HEK293 (cell line): ENCODE measurements at regions not wholly inside any gene's neighbourhood (a gene's known extent, or its start where the extent isn't known, plus 50 kb on each side); places are given as distances from the start of the nearest gene placed in this dataset.
A peak's percentile ranks its signal among the peaks of the same experiment; 100 is the strongest.

Experiments
- CTCF ChIA-PET: fragments of 350-600 bp; formaldehyde crosslinking; extraction: SDS; loops from one replicate; lab custom pipeline; 2021; ENCODE audit warnings: antibody characterized with exemption; lab: Yijun Ruan, JAX
- POLR2A ChIA-PET: fragments of 300-600 bp; formaldehyde crosslinking; extraction: SDS; loops from one replicate; lab custom pipeline; 2020; ENCODE audit warnings: antibody characterized with exemption, inconsistent platforms; lab: Yijun Ruan, JAX
- H3K27ac ChIP-seq: fragments of 200-500 bp; sonication (Bioruptor generic); 2 replicates; pipeline ENCODE4 v1.5.1; 2014; ENCODE audit warnings: low read depth, low read length, control low read depth, inconsistent platforms; ENCODE audit errors: extremely low read depth
- H3K36me3 ChIP-seq, 2 experiments: fragments of 200-500 bp in 1 of 2; sonication (Bioruptor generic) in 1 of 2; 1 replicate in 1 of 2; 2 replicates in 1 of 2; pipeline ENCODE4 v1.5.1; 2014 to 2017; ENCODE audit warnings: inconsistent platforms in 2 of 2, low read length in 2 of 2; ENCODE audit not compliant: control insufficient read depth in 2 of 2, insufficient read depth in 1 of 2
- H3K4me1 ChIP-seq: fragments of 200-500 bp; sonication (Bioruptor generic); 2 replicates; pipeline ENCODE4 v1.5.1; 2014; ENCODE audit warnings: mild to moderate bottlenecking, low read length, inconsistent platforms; ENCODE audit not compliant: control insufficient read depth, insufficient read depth
- H3K4me3 ChIP-seq: 2 replicates; pipeline ENCODE4 v1.5.1; 2011; ENCODE audit warnings: low read depth, mild to moderate bottlenecking, control low read depth, low read length, moderate library complexity
- H3K9me3 ChIP-seq: fragments of 200-500 bp; sonication (Bioruptor generic); 2 replicates; pipeline ENCODE4 v1.5.1; 2014; ENCODE audit warnings: low read depth, low read length, inconsistent platforms; ENCODE audit not compliant: control insufficient read depth, insufficient read depth
- BCL11A ChIP-seq: fragments of 450-650 bp; formaldehyde crosslinking; IDR thresholded peaks from 2 replicates; pipeline ENCODE4 v1.5.1; 2016; ENCODE audit warnings: low read depth, missing biosample characterization, missing genetic modification characterization
- FEZF1 ChIP-seq: fragments of 450-650 bp; formaldehyde crosslinking; IDR thresholded peaks from 2 replicates; pipeline ENCODE4 v1.5.1; 2016; ENCODE audit warnings: missing biosample characterization, missing genetic modification characterization
- HIC1 ChIP-seq: fragments of 450-650 bp; formaldehyde crosslinking; IDR thresholded peaks from 2 replicates; pipeline ENCODE4 v1.5.1; 2016; ENCODE audit warnings: missing biosample characterization, missing genetic modification characterization
- KLF17 ChIP-seq: fragments of 450-650 bp; formaldehyde crosslinking; IDR thresholded peaks from 2 replicates; pipeline ENCODE4 v1.5.1; 2016; ENCODE audit warnings: missing biosample characterization, missing genetic modification characterization
- KLF8 ChIP-seq: fragments of 450-650 bp; formaldehyde crosslinking; IDR thresholded peaks from 2 replicates; pipeline ENCODE4 v1.5.1; 2016; ENCODE audit warnings: missing biosample characterization, missing genetic modification characterization
- REPIN1 ChIP-seq: fragments of 450-650 bp; formaldehyde crosslinking; IDR thresholded peaks from 2 replicates; pipeline ENCODE4 v1.5.1; 2017; ENCODE audit warnings: missing biosample characterization, missing genetic modification characterization, low read depth
- SCRT2 ChIP-seq: fragments of 450-650 bp; formaldehyde crosslinking; IDR thresholded peaks from 2 replicates; pipeline ENCODE4 v1.5.1; 2016; ENCODE audit warnings: missing biosample characterization, missing genetic modification characterization
- SP2 ChIP-seq: fragments of 450-650 bp; formaldehyde crosslinking; IDR thresholded peaks from 2 replicates; pipeline ENCODE4 v1.5.1; 2016; ENCODE audit warnings: missing biosample characterization, missing genetic modification characterization
- YY1 ChIP-seq: fragments of 450-650 bp; formaldehyde crosslinking; IDR thresholded peaks from 2 replicates; pipeline ENCODE4 v1.5.1; 2018; ENCODE audit warnings: missing biosample characterization, missing genetic modification characterization
- ZBTB20 ChIP-seq: fragments of 450-650 bp; formaldehyde crosslinking; IDR thresholded peaks from 2 replicates; pipeline ENCODE4 v1.5.1; 2016; ENCODE audit warnings: missing biosample characterization, missing genetic modification characterization
- ZBTB6 ChIP-seq: fragments of 450-650 bp; formaldehyde crosslinking; IDR thresholded peaks from 2 replicates; pipeline ENCODE4 v1.5.1; 2017; ENCODE audit warnings: missing biosample characterization, missing genetic modification characterization
- ZNF280D ChIP-seq: fragments of 450-650 bp; formaldehyde crosslinking; IDR thresholded peaks from 2 replicates; pipeline ENCODE4 v1.5.1; 2016; ENCODE audit warnings: missing biosample characterization, missing genetic modification characterization
- ZNF350 ChIP-seq: fragments of 450-650 bp; formaldehyde crosslinking; IDR thresholded peaks from 2 replicates; pipeline ENCODE4 v1.5.0; 2017; ENCODE audit warnings: missing biosample characterization, mild to moderate bottlenecking, missing genetic modification characterization
- ZNF37A ChIP-seq: fragments of 450-650 bp; IDR thresholded peaks from 2 replicates; pipeline ENCODE4 v1.5.1; 2018; ENCODE audit warnings: missing biosample characterization, missing genetic modification characterization
- ZNF394 ChIP-seq: fragments of 450-650 bp; formaldehyde crosslinking; IDR thresholded peaks from 2 replicates; pipeline ENCODE4 v1.5.1; 2016; ENCODE audit warnings: missing biosample characterization, missing genetic modification characterization, mild to moderate bottlenecking, moderate library complexity, borderline replicate concordance
- ZNF548 ChIP-seq: fragments of 450-650 bp; formaldehyde crosslinking; IDR thresholded peaks from 2 replicates; pipeline ENCODE4 v1.5.1; 2016; ENCODE audit warnings: missing biosample characterization, missing genetic modification characterization
- ZNF561 ChIP-seq: fragments of 450-650 bp; IDR thresholded peaks from 2 replicates; pipeline ENCODE4 v1.5.1; 2018; ENCODE audit warnings: missing biosample characterization, missing genetic modification characterization, borderline replicate concordance
- ZNF580 ChIP-seq: fragments of 450-650 bp; formaldehyde crosslinking; IDR thresholded peaks from 2 replicates; pipeline ENCODE4 v1.5.1; 2016; ENCODE audit warnings: missing biosample characterization, missing genetic modification characterization
- ZNF639 ChIP-seq: fragments of 450-650 bp; formaldehyde crosslinking; IDR thresholded peaks from 2 replicates; pipeline ENCODE4 v1.5.1; 2016; ENCODE audit warnings: missing biosample characterization, missing genetic modification characterization
- ZNF658 ChIP-seq: fragments of 450-650 bp; formaldehyde crosslinking; IDR thresholded peaks from 2 replicates; pipeline ENCODE4; 2016; ENCODE audit warnings: missing biosample characterization, missing genetic modification characterization
- ZNF747 ChIP-seq: fragments of 450-650 bp; formaldehyde crosslinking; IDR thresholded peaks from 2 replicates; pipeline ENCODE4 v1.5.1; 2016; ENCODE audit warnings: missing biosample characterization, missing genetic modification characterization
- ZSCAN5A ChIP-seq: fragments of 450-650 bp; formaldehyde crosslinking; IDR thresholded peaks from 2 replicates; pipeline ENCODE4 v1.5.1; 2016; ENCODE audit warnings: missing biosample characterization, missing genetic modification characterization

GRCh38 chr19:13705201-13705600, 59.1 kb upstream of the MRI1 start:
- ChIA-PET POLR2A (no interaction called here), CTCF (interaction anchor here (0.9 kb wide), 1 partner anchor 327 kb away, joined by 4 read pairs; the partner anchor contains the start of gene IL27RA)
- Histone ChIP-seq H3K4me1 (no peaks in the 10 kb centered on the region), H3K4me3 (no peak overlapping the region), H3K9me3 (no peaks in the 10 kb centered on the region), H3K36me3 (no peaks in the 10 kb centered on the region), H3K27ac (no peak overlapping the region)
- TF ChIP-seq HIC1 (no peak), ZNF37A (tag by site-specific recombination) (peak; percentile 62)

- H3K36me3 ChIP-seq = no peaks in the 10 kb centered on the region
- POLR2A ChIA-PET = no interaction called here
- no peaks in the 10 kb centered on the region for H3K4me1 ChIP-seq
- TF ChIP-seq ZNF280D (peak; percentile 98), ZNF747 (tag by site-specific recombination) (no peak), KLF8 (tag by site-specific recombination) (peak; percentile 51; the same call in 1 of the 2 replicates), ZNF639 (tag by site-specific recombination) (0 out of 2 replicates have a peak, but pooled peaks have one; percentile 23), ZSCAN5A (peak; percentile 74; the same call in 1 of the 2 replicates), BCL11A (tag by site-specific recombination) (no peak), ZNF580 (tag by site-specific recombination) (peak; percentile 80), ZNF350 (no peak)
- TF ChIP-seq, all 188 proteins: peak for 5
- H3K4me3 ChIP-seq = no peak overlapping the region
- H3K27ac ChIP-seq = no peak overlapping the region
- CTCF ChIA-PET = no interaction called here
- no peaks in the 10 kb centered on the region for H3K9me3 ChIP-seq
Observed at GRCh38 chr19:13701624-13702023, 62.7 kb upstream of the MRI1 start.

GRCh38 chr19:13700621-13701020, 63.7 kb upstream of the MRI1 start:
- H3K4me3 ChIP-seq = no peak overlapping the region
- H3K27ac ChIP-seq = no peak overlapping the region
- ChIA-PET CTCF (no interaction called here), POLR2A (no interaction called here)
- H3K9me3 ChIP-seq = no peaks in the 10 kb centered on the region
- no peaks in the 10 kb centered on the region for H3K36me3 ChIP-seq
- H3K4me1 ChIP-seq = no peaks in the 10 kb centered on the region
- TF ChIP-seq ZNF561 (tag by site-specific recombination) (no peak), ZNF394 (tag by site-specific recombination) (no peak), SCRT2 (no peak), ZNF658 (no peak), SP2 (no peak), FEZF1 (no peak), YY1 (tag by site-specific recombination) (no peak), REPIN1 (tag by site-specific recombination) (no peak), KLF17 (no peak), ZBTB6 (tag by site-specific recombination) (no peak), ZNF548 (no peak), ZBTB20 (tag by site-specific recombination) (no peak)
